ENCODE measurements at regions not wholly inside any gene's neighbourhood (a gene's known extent, or its start where the extent isn't known, plus 50 kb on each side); places are given as distances from the start of the nearest gene placed in this dataset.
"Not testable (repeated sequence)": the region's sequence is repeated elsewhere in the genome, so short reads cannot be mapped to it uniquely, and the experiment has no call there.

- DNase-seq, result no peak
Observed at GRCh38 chr2:43010438-43011157, 215.8 kb downstream of the ZFP36L2 start.

GRCh38 chr2:43009448-43009847 is 217.0 kb downstream of the ZFP36L2 start:
- DNase-seq, result no peak

- DNase-seq, result no peak
Observed at GRCh38 chr2:43008388-43008787, 216.0 kb upstream of the HAAO start.

- no peak for DNase-seq
Observed at GRCh38 chr2:43007901-43008300, 215.5 kb upstream of the HAAO start.

- no peak for DNase-seq
Observed at GRCh38 chr2:43006834-43007543, 214.6 kb upstream of the HAAO start.

GRCh38 chr2:43005975-43006833 is 213.8 kb upstream of the HAAO start:
- no peak for DNase-seq

- no peak for DNase-seq
Observed at GRCh38 chr2:43005245-43005974, 213.0 kb upstream of the HAAO start.

- no peak for DNase-seq
Observed at GRCh38 chr2:43004879-43005244, 212.5 kb upstream of the HAAO start.

GRCh38 chr2:43004126-43004865 is 211.9 kb upstream of the HAAO start:
- not testable (repeated sequence) for DNase-seq

- no peak for DNase-seq
Observed at GRCh38 chr2:43003702-43004101, 211.3 kb upstream of the HAAO start.

- DNase-seq, result no peak
Observed at GRCh38 chr2:43001787-43002468, 209.5 kb upstream of the HAAO start.

GRCh38 chr2:43001055-43001378 is 208.6 kb upstream of the HAAO start:
- DNase-seq, result no peak

GRCh38 chr2:43000242-43001054 is 208.1 kb upstream of the HAAO start:
- no peak for DNase-seq

- DNase-seq, result no peak
Observed at GRCh38 chr2:42999856-43000241, 207.5 kb upstream of the HAAO start.

GRCh38 chr2:42999391-42999841 is 207.0 kb upstream of the HAAO start:
- DNase-seq, result no peak

- no peak for DNase-seq
Observed at GRCh38 chr2:42998721-42999120, 206.3 kb upstream of the HAAO start.

- no peak for DNase-seq
Observed at GRCh38 chr2:42996528-42996927, 204.1 kb upstream of the HAAO start.

GRCh38 chr2:42995752-42996422 is 203.5 kb upstream of the HAAO start:
- no peak for DNase-seq

GRCh38 chr2:42989283-42990081 is 197.1 kb upstream of the HAAO start:
- not testable (repeated sequence) for DNase-seq

Data from activated gamma-delta T cell (primary cell).